ENCODE measurements at regions not wholly inside any gene's neighbourhood (a gene's known extent, or its start where the extent isn't known, plus 50 kb on each side); places are given as distances from the start of the nearest gene placed in this dataset.

GRCh38 chr4:11179796-11180195 is 248.9 kb downstream of the HS3ST1 start:
- no CpG with 5 or more reads among the region's 2 CpGs for WGBS, 2 experiments (ENCODE audit: extremely low coverage in 2 of 2, insufficient read length in 1 of 2)
- no peak overlapping the region for H2AK5ac ChIP-seq (ENCODE audit: low read depth, low read length)
- no peak overlapping the region for H3K4me3 ChIP-seq (ENCODE audit: insufficient read depth, low read depth, low read length)
- H3K56ac ChIP-seq (ENCODE audit: extremely low read depth, insufficient read depth, low read length): no peak overlapping the region
- no peak overlapping the region for H2BK20ac ChIP-seq (ENCODE audit: low read depth, low read length)
- no peaks in the 10 kb centered on the region for H4K20me1 ChIP-seq (ENCODE audit: insufficient read depth, low read length)
- no peak overlapping the region for H3K23ac ChIP-seq (ENCODE audit: low read depth, low read length)
- H3K27me3 ChIP-seq (ENCODE audit: control insufficient read depth, insufficient read depth, low read length): no peaks in the 10 kb centered on the region
- TF ChIP-seq RAD21 (IDR thresholded peaks at IDR 0.05; ENCODE audit: low read length): no peak
- TF ChIP-seq ELK1 (IDR thresholded peaks at IDR 0.05; ENCODE audit: borderline replicate concordance, low read depth, low read length): no peak
- TF ChIP-seq BHLHE40 (IDR thresholded peaks at IDR 0.05; ENCODE audit: low read depth, low read length): no peak
- TF ChIP-seq NFE2L2 (IDR thresholded peaks at IDR 0.05; ENCODE audit: low read depth, low read length): no peak
- no peak for TF ChIP-seq RCOR1 (IDR thresholded peaks at IDR 0.05; ENCODE audit: insufficient replicate concordance, low read length)
- TF ChIP-seq SMC3 (IDR thresholded peaks at IDR 0.05; ENCODE audit: low read depth, low read length): no peak
- no peak for TF ChIP-seq MXI1 (IDR thresholded peaks at IDR 0.05; ENCODE audit: borderline replicate concordance, low read depth, low read length)
- H4K8ac ChIP-seq (ENCODE audit: low read depth in 2 of 2, low read length in 2 of 2): no peak overlapping the region
- H3K79me1 ChIP-seq (ENCODE audit: low read depth in 1 of 2, low read length in 2 of 2): no peaks in the 10 kb centered on the region
- no peak overlapping the region for H3K9ac ChIP-seq (ENCODE audit: low read depth, low read length)
- in situ Hi-C loops (cut with MboI; ENCODE audit: low sequenced_read_pairs): no loop called here
- H3K9me3 ChIP-seq (ENCODE audit: control insufficient read depth, insufficient read depth, low read length): peaks cover 3% of the 10 kb centered on the region
- H3K4ac ChIP-seq (ENCODE audit: low read depth, low read length): no peak overlapping the region
- H3K18ac ChIP-seq (ENCODE audit: low read depth, low read length): no peak overlapping the region
- H3K36me3 ChIP-seq (ENCODE audit: control insufficient read depth, insufficient read depth, low read length): no peaks in the 10 kb centered on the region
- no peak overlapping the region for H3K4me2 ChIP-seq (ENCODE audit: low read depth, low read length)
- H3K27ac ChIP-seq (ENCODE audit: insufficient read depth, low read length): no peak overlapping the region
- no peak overlapping the region for H4K5ac ChIP-seq (ENCODE audit: low read depth, low read length)
- ChIA-PET CTCF (no interaction called here), POLR2A (ENCODE audit: unreplicated experiment) (no interaction called here)
- no peak overlapping the region for H2BK5ac ChIP-seq (ENCODE audit: low read depth, low read length, poor library complexity, severe bottlenecking)
- H2BK15ac ChIP-seq (ENCODE audit: low read depth, low read length): no peak overlapping the region
- dilution Hi-C loops (cut with HindIII; ENCODE audit: low sequenced_read_pairs, unreplicated experiment): no loop called here
- no peaks in the 10 kb centered on the region for H3K4me1 ChIP-seq (ENCODE audit: control insufficient read depth, insufficient read depth, low read length)
- intact Hi-C loops (cut with micrococcal nuclease): no loop called here
- BruUV-seq (replicated peaks): no TSS peak
- H2BK120ac ChIP-seq (ENCODE audit: low read depth, low read length): no peak overlapping the region
- no peak overlapping the region for H2AFZ ChIP-seq (replicated peaks; ENCODE audit: low read length, poor library complexity)
- H3K9me1 ChIP-seq (ENCODE audit: insufficient read depth, low read length): no peaks in the 10 kb centered on the region
- H3K14ac ChIP-seq (replicated peaks; ENCODE audit: low read depth, low read length): no peak overlapping the region
- no peak overlapping the region for H2AK9ac ChIP-seq (replicated peaks; ENCODE audit: low read depth, low read length, poor library complexity)
- ATAC-seq (ENCODE audit: low read depth): no peak
- DNase-seq: no peak
- no peak overlapping the region for H4K91ac ChIP-seq (ENCODE audit: insufficient read depth, low read depth, low read length)

Measured in IMR-90 (cell line).